ENCODE measurements at regions not wholly inside any gene's neighbourhood (a gene's known extent, or its start where the extent isn't known, plus 50 kb on each side); places are given as distances from the start of the nearest gene placed in this dataset.
"Not testable (repeated sequence)": the region's sequence is repeated elsewhere in the genome, so short reads cannot be mapped to it uniquely, and the experiment has no call there.

DNA sequence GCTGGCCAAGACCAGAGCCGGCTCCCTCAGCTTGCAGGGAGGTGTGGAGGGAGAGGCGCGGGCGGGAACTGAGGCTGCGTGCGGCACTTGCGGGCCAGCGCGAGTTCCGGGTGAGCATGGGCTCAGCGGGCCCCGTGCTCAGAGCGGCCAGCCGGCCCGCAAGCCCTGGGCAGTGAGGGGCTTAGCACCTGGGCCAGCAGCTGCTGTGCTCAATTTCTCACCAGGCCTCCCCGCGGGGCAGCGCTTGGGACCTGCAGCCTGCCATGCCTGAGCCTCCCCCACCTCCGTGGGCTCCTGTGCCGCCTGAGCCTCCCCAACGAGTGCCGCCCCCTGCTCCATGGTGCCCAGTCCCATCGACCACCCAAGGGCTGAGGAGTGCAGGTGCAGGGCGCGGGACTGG lies 369.2 kb upstream of the NRG3 start:
- H3K9ac ChIP-seq (ENCODE audit: low read length); H3K27ac ChIP-seq (ENCODE audit: low read length); H3K4me3 ChIP-seq (ENCODE audit: low read length); H3K4me1 ChIP-seq (ENCODE audit: control insufficient read depth, low read depth, low read length); H3K27me3 ChIP-seq (ENCODE audit: control insufficient read depth, insufficient read depth, low read length); H3K9me3 ChIP-seq (ENCODE audit: control insufficient read depth, low read depth, low read length); H3K36me3 ChIP-seq (ENCODE audit: control insufficient read depth, low read depth, low read length): not testable (repeated sequence)

GRCh38 chr10:81514811-81515210 lies 360.2 kb upstream of the NRG3 start:
- H3K9me3 ChIP-seq (ENCODE audit: control insufficient read depth, low read depth, low read length), result no peaks in the 10 kb centered on the region
- H3K36me3 ChIP-seq (ENCODE audit: control insufficient read depth, low read depth, low read length), result no peaks in the 10 kb centered on the region
- no peak overlapping the region for H3K27ac ChIP-seq (ENCODE audit: low read length)
- no peak overlapping the region for H3K9ac ChIP-seq (ENCODE audit: low read length)
- H3K27me3 ChIP-seq (ENCODE audit: control insufficient read depth, insufficient read depth, low read length), result no peaks in the 10 kb centered on the region
- H3K4me1 ChIP-seq (ENCODE audit: control insufficient read depth, low read depth, low read length), result no peaks in the 10 kb centered on the region
- H3K4me3 ChIP-seq (ENCODE audit: low read length), result no peak overlapping the region

- Histone ChIP-seq H3K4me3 (ENCODE audit: low read length) (no peak overlapping the region), H3K9ac (ENCODE audit: low read length) (no peak overlapping the region), H3K4me1 (ENCODE audit: control insufficient read depth, low read depth, low read length) (no peaks in the 10 kb centered on the region), H3K9me3 (ENCODE audit: control insufficient read depth, low read depth, low read length) (no peaks in the 10 kb centered on the region), H3K27me3 (ENCODE audit: control insufficient read depth, insufficient read depth, low read length) (no peaks in the 10 kb centered on the region), H3K36me3 (ENCODE audit: control insufficient read depth, low read depth, low read length) (no peaks in the 10 kb centered on the region), H3K27ac (ENCODE audit: low read length) (no peak overlapping the region)
Measured at GRCh38 chr10:81520688-81521087, 354.3 kb upstream of the NRG3 start.

DNA sequence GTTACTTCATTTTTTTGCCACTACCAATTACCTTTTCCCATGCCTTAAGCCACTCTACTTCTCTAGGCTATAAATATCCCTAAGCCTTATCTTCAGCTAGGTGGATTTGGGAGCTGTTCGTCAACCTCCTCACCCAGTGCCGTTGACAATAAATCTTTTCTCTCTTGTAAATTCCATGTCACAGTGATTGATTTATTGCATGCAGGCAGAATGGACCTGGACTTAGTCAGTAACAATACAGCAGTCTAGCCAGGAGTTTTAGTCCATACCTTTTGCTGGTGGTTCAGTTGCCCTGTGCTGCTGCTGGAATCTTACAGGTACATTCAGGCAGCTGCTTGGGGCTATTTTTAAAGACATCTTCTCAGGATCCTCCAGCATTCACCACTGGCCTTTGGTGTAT lies 350.5 kb upstream of the NRG3 start:
- Histone ChIP-seq H3K27me3 (ENCODE audit: control insufficient read depth, insufficient read depth, low read length) (no peaks in the 10 kb centered on the region), H3K4me3 (ENCODE audit: low read length) (no peak overlapping the region), H3K9ac (ENCODE audit: low read length) (no peak overlapping the region), H3K9me3 (ENCODE audit: control insufficient read depth, low read depth, low read length) (no peaks in the 10 kb centered on the region), H3K36me3 (ENCODE audit: control insufficient read depth, low read depth, low read length) (no peaks in the 10 kb centered on the region), H3K4me1 (ENCODE audit: control insufficient read depth, low read depth, low read length) (no peaks in the 10 kb centered on the region), H3K27ac (ENCODE audit: low read length) (no peak overlapping the region)

- no peaks in the 10 kb centered on the region for H3K9me3 ChIP-seq (ENCODE audit: control insufficient read depth, low read depth, low read length)
- no peaks in the 10 kb centered on the region for H3K27me3 ChIP-seq (ENCODE audit: control insufficient read depth, insufficient read depth, low read length)
- H3K9ac ChIP-seq (ENCODE audit: low read length), result no peak overlapping the region
- no peak overlapping the region for H3K27ac ChIP-seq (ENCODE audit: low read length)
- no peaks in the 10 kb centered on the region for H3K36me3 ChIP-seq (ENCODE audit: control insufficient read depth, low read depth, low read length)
- no peak overlapping the region for H3K4me3 ChIP-seq (ENCODE audit: low read length)
- H3K4me1 ChIP-seq (ENCODE audit: control insufficient read depth, low read depth, low read length), result no peaks in the 10 kb centered on the region
Measured at GRCh38 chr10:81532403-81532802, 342.6 kb upstream of the NRG3 start.

GRCh38 chr10:81534991-81535390 lies 340.0 kb upstream of the NRG3 start:
- no peak overlapping the region for H3K4me3 ChIP-seq (ENCODE audit: low read length)

DNA sequence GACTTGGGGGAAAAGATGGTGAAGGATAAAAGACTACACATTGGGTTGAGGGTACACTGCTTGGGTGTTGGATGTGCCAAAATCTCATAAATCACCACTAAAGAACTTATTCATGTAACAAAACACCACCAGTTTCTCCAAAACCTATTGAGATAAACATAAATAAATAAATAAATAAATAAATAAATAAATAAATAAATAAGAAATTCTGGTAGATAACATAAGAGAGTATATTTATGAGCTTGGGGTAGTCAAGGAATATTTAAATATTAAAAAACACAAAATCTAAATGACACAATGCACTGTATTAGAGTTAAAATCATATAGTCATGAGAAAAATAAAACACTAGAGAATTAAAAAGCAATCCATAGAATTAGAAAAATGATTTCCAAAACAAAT lies 333.5 kb upstream of the NRG3 start:
- no peaks in the 10 kb centered on the region for H3K9me3 ChIP-seq (ENCODE audit: control insufficient read depth, low read depth, low read length)
- H3K4me3 ChIP-seq (ENCODE audit: low read length), result no peak overlapping the region
- no peaks in the 10 kb centered on the region for H3K4me1 ChIP-seq (ENCODE audit: control insufficient read depth, low read depth, low read length)
- H3K36me3 ChIP-seq (ENCODE audit: control insufficient read depth, low read depth, low read length), result no peaks in the 10 kb centered on the region
- H3K27me3 ChIP-seq (ENCODE audit: control insufficient read depth, insufficient read depth, low read length), result no peaks in the 10 kb centered on the region
- H3K27ac ChIP-seq (ENCODE audit: low read length), result no peak overlapping the region
- no peak overlapping the region for H3K9ac ChIP-seq (ENCODE audit: low read length)

More at GRCh38 chr10:81534991-81535390, 340.0 kb upstream of the NRG3 start:
- Histone ChIP-seq H3K27me3 (ENCODE audit: control insufficient read depth, insufficient read depth, low read length) (no peaks in the 10 kb centered on the region), H3K9ac (ENCODE audit: low read length) (no peak overlapping the region), H3K36me3 (ENCODE audit: control insufficient read depth, low read depth, low read length) (no peaks in the 10 kb centered on the region), H3K4me1 (ENCODE audit: control insufficient read depth, low read depth, low read length) (no peaks in the 10 kb centered on the region), H3K27ac (ENCODE audit: low read length) (no peak overlapping the region), H3K9me3 (ENCODE audit: control insufficient read depth, low read depth, low read length) (no peaks in the 10 kb centered on the region)

DNA sequence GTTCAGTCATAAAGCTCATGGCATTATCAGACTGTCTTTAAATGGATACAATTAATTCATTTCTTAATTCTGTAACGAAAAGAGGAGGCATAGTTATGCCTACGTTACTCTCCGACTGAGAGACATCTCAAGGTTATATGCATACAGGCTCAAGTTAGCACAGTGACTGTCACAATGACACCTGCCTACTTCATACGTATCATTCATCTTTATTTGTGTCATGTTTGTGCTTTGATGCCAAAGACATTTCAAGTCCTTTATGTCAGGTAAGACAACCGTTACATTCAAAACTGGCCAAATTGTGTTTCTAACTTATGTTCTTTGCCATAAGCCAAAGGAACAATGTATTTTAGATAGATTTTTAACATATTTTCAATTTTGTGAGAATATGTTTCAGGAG lies 328.8 kb upstream of the NRG3 start:
- H3K9me3 ChIP-seq (ENCODE audit: control insufficient read depth, low read depth, low read length), result no peaks in the 10 kb centered on the region
- no peak overlapping the region for H3K4me3 ChIP-seq (ENCODE audit: low read length)
- no peaks in the 10 kb centered on the region for H3K4me1 ChIP-seq (ENCODE audit: control insufficient read depth, low read depth, low read length)
- no peaks in the 10 kb centered on the region for H3K27me3 ChIP-seq (ENCODE audit: control insufficient read depth, insufficient read depth, low read length)
- H3K36me3 ChIP-seq (ENCODE audit: control insufficient read depth, low read depth, low read length), result no peaks in the 10 kb centered on the region
- no peak overlapping the region for H3K27ac ChIP-seq (ENCODE audit: low read length)
- no peak overlapping the region for H3K9ac ChIP-seq (ENCODE audit: low read length)

GRCh38 chr10:81548160-81548559 lies 326.8 kb upstream of the NRG3 start:
- no peak overlapping the region for H3K4me3 ChIP-seq (ENCODE audit: low read length)
- no peaks in the 10 kb centered on the region for H3K27me3 ChIP-seq (ENCODE audit: control insufficient read depth, insufficient read depth, low read length)
- no peaks in the 10 kb centered on the region for H3K36me3 ChIP-seq (ENCODE audit: control insufficient read depth, low read depth, low read length)
- no peaks in the 10 kb centered on the region for H3K4me1 ChIP-seq (ENCODE audit: control insufficient read depth, low read depth, low read length)
- H3K9ac ChIP-seq (ENCODE audit: low read length), result no peak overlapping the region
- no peak overlapping the region for H3K27ac ChIP-seq (ENCODE audit: low read length)
- H3K9me3 ChIP-seq (ENCODE audit: control insufficient read depth, low read depth, low read length), result no peaks in the 10 kb centered on the region

DNA sequence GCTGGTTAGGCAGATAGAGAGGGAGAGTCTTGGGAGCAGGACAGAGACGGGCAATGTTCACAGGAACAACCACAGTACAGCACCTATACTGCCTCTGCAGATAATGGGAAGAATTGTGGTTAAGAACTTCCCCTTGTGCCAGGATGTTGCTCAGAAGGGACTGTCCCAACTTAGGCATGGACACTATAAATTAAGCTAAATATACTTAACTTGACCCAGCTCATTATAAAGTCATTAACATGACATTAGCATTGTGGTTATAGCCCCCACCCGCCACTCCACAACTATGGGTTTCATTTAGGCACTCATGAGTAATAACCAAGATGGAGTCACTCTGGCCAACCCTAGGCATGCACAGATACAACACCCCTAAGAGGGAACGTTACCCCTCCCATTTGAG lies 310.9 kb upstream of the NRG3 start:
- H3K27me3 ChIP-seq (ENCODE audit: control insufficient read depth, insufficient read depth, low read length), result no peaks in the 10 kb centered on the region
- no peaks in the 10 kb centered on the region for H3K36me3 ChIP-seq (ENCODE audit: control insufficient read depth, low read depth, low read length)
- H3K9me3 ChIP-seq (ENCODE audit: control insufficient read depth, low read depth, low read length), result no peaks in the 10 kb centered on the region
- H3K27ac ChIP-seq (ENCODE audit: low read length), result no peak overlapping the region
- H3K9ac ChIP-seq (ENCODE audit: low read length), result no peak overlapping the region
- no peaks in the 10 kb centered on the region for H3K4me1 ChIP-seq (ENCODE audit: control insufficient read depth, low read depth, low read length)
- no peak overlapping the region for H3K4me3 ChIP-seq (ENCODE audit: low read length)

- no peak overlapping the region for H3K4me3 ChIP-seq (ENCODE audit: low read length)
- H3K27ac ChIP-seq (ENCODE audit: low read length), result no peak overlapping the region
- H3K36me3 ChIP-seq (ENCODE audit: control insufficient read depth, low read depth, low read length), result no peaks in the 10 kb centered on the region
- H3K9ac ChIP-seq (ENCODE audit: low read length), result no peak overlapping the region
- H3K27me3 ChIP-seq (ENCODE audit: control insufficient read depth, insufficient read depth, low read length), result no peaks in the 10 kb centered on the region
- H3K9me3 ChIP-seq (ENCODE audit: control insufficient read depth, low read depth, low read length), result no peaks in the 10 kb centered on the region
- H3K4me1 ChIP-seq (ENCODE audit: control insufficient read depth, low read depth, low read length), result no peaks in the 10 kb centered on the region
Measured at GRCh38 chr10:81569488-81569887, 305.5 kb upstream of the NRG3 start.

DNA sequence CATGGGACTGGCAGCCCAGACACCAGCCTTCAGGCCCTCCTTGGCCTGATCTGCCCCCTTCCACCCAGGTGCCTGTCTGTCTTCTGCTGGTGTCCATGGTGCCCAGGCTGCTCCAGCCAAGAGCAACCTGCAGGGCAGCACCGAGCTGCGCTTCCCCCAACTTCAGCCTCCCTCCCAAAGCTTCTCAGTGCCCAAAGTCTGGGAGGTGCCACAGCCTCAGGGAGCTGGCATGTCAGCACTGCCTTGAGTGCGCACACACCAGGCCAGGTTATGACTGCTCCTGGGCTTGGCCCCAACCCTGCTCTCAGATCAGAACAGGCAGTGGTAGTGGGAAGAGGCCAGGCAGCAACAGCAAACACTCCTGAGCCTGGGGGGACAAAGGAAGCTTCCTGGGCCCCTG lies 304.6 kb upstream of the NRG3 start:
- Histone ChIP-seq H3K4me3 (ENCODE audit: low read length) (no peak overlapping the region), H3K9me3 (ENCODE audit: control insufficient read depth, low read depth, low read length) (no peaks in the 10 kb centered on the region), H3K9ac (ENCODE audit: low read length) (no peak overlapping the region), H3K27ac (ENCODE audit: low read length) (no peak overlapping the region), H3K4me1 (ENCODE audit: control insufficient read depth, low read depth, low read length) (no peaks in the 10 kb centered on the region), H3K27me3 (ENCODE audit: control insufficient read depth, insufficient read depth, low read length) (no peaks in the 10 kb centered on the region), H3K36me3 (ENCODE audit: control insufficient read depth, low read depth, low read length) (no peaks in the 10 kb centered on the region)

Measured in iPS-18a (cell line).